CD4-positive, alpha-beta T cell treated with Interleukin-15 for 4 hours (primary cell): ENCODE measurements at regions not wholly inside any gene's neighbourhood (a gene's known extent, or its start where the extent isn't known, plus 50 kb on each side); places are given as distances from the start of the nearest gene placed in this dataset.
"Not testable (repeated sequence)": the region's sequence is repeated elsewhere in the genome, so short reads cannot be mapped to it uniquely, and the experiment has no call there.

Experiments used
- DNase-seq: peaks from one replicate; pipeline ENCODE4 v3.0.0-alpha.2; 2020; ENCODE audit warnings: low spot score

GRCh38 chr13:24618011-24618955 is 61.9 kb upstream of the ATP12A start:
- peak; percentile 69 for DNase-seq

DNA sequence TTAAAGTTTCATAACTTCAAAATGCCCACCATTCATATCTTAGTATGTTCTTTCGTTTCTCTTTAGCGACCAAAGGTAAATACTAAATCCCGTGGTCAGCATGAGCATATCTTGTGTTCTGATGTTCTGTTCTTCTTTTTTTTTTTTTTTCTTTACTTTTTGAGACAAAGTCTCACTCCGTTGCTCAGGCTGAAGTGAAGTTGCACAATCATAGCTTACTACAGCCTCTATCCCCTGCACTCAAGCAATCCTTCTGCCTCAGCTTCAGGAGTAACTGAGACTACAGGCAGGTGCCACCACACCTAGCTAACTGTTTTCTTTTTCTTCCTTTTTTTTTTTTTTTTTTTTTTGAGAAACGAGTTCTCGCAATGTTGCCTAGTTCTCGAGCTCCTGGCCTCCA is 60.9 kb upstream of the ATP12A start:
- DNase-seq, result no peak

DNA sequence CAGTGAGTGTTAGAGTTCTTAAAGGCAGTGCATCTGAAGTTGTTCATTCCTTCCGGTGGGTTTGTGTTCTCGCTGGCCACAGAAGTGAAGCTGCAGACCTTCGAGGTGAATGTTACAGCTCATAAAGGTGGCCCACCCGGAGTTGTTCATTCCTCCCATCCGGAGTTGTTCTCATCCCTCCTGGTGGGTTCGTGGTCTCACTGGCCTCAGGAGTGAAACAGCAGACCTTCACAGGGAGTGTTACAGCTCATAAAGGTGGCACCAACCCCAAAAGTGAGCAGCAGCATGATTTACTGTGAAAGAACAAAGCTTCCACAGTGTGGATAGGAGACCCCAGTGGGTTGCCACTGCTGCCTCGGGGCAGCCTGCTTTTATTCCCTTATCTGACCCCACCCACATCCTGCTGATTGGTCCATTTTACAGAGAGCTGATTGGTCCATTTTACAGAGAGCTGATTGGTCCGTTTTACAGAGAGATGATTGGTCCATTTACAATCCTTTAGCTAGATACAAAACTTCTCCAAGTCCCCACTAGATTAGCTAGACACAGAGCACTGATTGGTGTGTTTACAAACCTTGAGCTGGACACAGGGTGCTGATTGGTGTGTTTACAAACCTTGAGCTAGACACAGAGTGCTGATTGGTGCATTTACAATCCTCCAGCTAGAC is 57.6 kb upstream of the ATP12A start:
- DNase-seq, result not testable (repeated sequence)

DNA sequence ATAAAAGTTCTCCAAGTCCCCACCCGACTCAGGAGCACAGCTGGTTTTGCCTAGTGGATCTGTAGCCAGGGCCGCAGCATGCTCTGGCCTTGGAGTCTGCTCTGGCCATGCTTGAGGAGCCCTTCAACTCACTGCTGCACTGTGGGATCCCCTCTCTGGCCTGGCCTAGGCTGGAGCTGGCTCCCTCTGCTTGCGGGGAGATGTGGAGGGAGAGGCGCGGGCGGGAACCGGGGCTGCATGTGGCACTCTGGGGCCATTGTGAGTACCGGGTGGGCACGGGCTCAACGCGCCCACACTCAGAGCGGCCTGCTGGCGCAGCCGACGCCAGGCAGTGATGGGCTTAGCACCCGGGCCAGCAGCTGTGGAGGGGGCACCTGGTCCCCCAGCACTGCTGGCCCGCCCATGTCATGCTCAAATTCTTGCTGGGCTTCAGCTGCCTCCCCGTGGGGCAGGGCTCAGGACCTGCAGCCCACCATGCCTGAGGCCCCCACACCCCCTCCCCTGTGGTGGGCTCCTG is 57.0 kb upstream of the ATP12A start:
- no peak for DNase-seq

GRCh38 chr13:24624363-24624762 is 55.8 kb upstream of the ATP12A start:
- DNase-seq, result no peak

GRCh38 chr13:24624801-24625231 is 55.4 kb upstream of the ATP12A start:
- DNase-seq, result no peak

GRCh38 chr13:24625331-24625731 is 54.9 kb upstream of the ATP12A start:
- DNase-seq, result peak; percentile 21

DNA sequence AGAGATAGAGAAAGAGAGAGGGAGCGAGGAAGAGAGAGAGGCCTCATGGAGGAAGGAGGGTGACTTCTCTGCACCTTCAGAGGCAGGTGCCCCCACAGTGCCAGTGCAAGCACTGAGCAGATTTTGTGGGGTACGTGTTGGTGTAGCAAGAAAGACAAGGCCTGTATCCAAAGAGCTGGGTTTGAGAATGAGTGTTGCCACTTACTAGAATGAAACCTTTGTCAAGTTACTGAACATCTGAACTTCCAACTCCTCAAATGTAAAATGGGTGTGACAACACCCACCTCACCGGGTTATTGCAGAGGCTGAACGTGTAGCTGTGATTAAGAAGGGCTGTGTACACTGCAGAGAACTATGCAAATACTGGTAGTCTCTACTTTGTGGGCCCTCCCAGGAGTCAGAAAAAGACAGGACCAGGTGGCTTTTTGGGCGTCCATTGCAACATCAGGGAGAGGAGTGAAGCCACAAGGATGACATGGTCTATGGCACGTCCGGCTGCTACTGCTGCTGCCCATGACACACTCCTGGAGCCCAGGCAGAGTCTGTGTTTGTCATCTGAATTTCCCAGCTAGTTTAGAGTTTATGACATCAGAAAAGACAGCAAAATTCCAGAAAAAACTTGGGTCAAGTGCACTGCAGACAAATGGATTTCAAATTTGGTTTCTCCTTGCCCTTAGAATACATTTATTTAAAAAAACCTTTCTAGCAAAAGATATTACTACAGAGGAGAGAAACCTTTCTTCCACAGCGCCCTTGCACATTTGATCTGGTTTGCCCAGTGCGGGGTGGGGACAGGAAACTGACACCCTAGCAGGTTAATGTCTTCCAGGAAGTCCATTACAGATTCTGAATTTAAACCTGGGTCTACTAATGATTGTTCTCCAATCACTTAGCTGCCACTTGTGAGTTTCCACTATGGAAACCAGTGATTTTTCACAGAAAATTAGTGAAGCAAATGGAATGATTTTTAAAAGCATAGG is 54.0 kb upstream of the ATP12A start:
- peak; percentile 46 for DNase-seq

DNA sequence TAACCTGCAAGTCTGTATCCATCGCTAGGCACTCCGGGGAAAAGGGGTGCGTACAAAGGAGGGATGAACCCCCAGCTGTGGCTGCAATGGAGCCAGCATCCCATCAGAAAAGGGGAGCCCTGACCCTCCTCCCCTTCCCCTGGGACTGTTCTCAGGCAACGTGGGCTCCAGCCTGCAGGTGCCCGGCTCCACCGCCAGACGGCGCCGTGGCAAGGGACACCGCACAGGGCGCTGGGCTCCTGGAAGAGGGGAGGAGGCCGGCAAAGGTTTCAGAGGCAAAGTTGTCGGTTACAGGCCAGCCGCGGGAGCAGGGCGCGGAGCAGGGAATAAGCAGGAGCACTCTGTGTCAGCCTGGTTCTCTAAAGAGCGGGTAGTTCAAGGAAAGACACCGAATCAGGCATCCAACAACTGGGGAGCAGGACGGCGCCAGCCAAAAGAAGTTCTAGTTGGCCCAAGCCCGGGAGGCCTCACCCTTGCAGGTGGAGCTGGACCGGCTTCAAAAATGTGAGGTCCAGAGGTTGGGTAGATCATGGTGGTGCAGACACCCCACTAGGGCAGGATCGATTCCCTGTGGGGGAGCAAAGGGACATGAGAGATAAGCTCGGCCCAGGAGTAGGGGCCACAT is 53.0 kb upstream of the ATP12A start:
- DNase-seq, result no peak

DNA sequence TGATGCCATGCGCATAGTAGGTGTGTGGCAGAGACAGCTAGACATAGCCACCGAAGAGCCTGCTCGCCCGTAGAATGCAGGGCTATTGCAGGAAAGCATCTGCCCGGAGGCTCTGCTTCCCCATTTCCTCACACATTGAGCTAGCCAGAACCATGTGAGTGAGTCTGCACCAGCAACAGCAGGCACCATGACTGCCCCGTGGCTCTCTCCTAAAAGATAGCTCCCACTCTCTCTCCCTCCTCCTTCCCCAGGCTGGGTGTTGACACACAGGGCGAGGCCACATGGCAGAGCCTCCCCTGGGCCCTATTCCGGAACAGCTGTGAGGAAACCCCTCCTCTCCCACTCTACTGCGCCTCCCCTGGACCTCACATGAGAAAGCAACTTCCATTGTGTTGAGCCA is 52.3 kb upstream of the ATP12A start:
- DNase-seq, result no peak

DNA sequence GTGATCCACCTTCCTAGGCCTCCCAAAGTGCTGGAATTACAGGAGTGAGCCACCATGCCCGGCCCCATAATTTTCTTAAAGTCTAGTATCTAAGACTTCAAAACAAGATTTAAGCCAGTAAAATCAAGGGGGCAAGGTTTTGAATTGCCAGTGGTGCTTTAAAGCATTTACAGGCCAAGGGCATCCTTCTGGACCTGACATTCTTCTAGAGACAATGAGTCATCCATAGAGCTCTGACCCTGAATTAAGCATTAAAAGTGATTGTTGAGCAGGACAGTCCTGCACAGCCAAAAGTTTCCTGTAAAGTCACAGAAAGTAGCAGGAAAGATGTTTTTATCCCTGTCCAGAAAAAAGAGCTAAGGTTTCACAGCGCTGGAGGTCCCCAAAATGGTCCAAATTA is 50.9 kb upstream of the ATP12A start:
- DNase-seq, result no peak

GRCh38 chr13:24630121-24630520 is 50.1 kb upstream of the ATP12A start:
- no peak for DNase-seq
